Upper lobe of right lung (tissue), 1 donor: ENCODE measurements at regions not wholly inside any gene's neighbourhood (a gene's known extent, or its start where the extent isn't known, plus 50 kb on each side); places are given as distances from the start of the nearest gene placed in this dataset.

Source experiments
- ATAC-seq: fragments of 200-7000 bp; cut with Tn5 transposase; one replicate; pipeline ENCODE4 v1.9.1; 2020; ENCODE audit warnings: mild to moderate bottlenecking, moderate library complexity
- DNase-seq: peaks from one replicate; pipeline ENCODE4 v3.0.0-alpha.2; 2020
- H3K27ac ChIP-seq: fragments of 200-600 bp; one replicate; pipeline ENCODE4 v1.8.0; 2022
- H3K27me3 ChIP-seq: fragments of 200-600 bp; one replicate; pipeline ENCODE4 v1.8.0; 2022; ENCODE audit warnings: mild to moderate bottlenecking
- H3K36me3 ChIP-seq: fragments of 200-600 bp; one replicate; pipeline ENCODE4 v1.8.0; 2022
- H3K4me1 ChIP-seq: fragments of 200-600 bp; one replicate; pipeline ENCODE4 v1.8.0; 2022
- H3K4me3 ChIP-seq: fragments of 200-600 bp; one replicate; pipeline ENCODE4 v1.8.0; 2022; ENCODE audit warnings: mild to moderate bottlenecking
- H3K9me3 ChIP-seq: fragments of 200-600 bp; one replicate; pipeline ENCODE4 v1.8.0; 2022
- CTCF ChIP-seq: fragments of 200-600 bp; IDR thresholded peaks from one replicate; pipeline ENCODE4 v1.8.0; 2022; ENCODE audit warnings: antibody characterized with exemption
- intact Hi-C: fragments of 100-400 bp; cut with DNase I; formaldehyde crosslinking; loops from one replicate; pipeline ENCODE4 v1.11.0; 2022
- donor health status: DM: no; HTN: yes; CAD: no; lungs with severe emphysema.

GRCh38 chr7:116356979-116357378, 142.6 kb upstream of the CAV2 start:
- Histone ChIP-seq H3K36me3 (no peaks in the 10 kb centered on the region), H3K27me3 (no peaks in the 10 kb centered on the region), H3K9me3 (no peaks in the 10 kb centered on the region), H3K27ac (peak overlapping the region; percentile 86), H3K4me1 (peaks cover 31% of the 10 kb centered on the region), H3K4me3 (no peak overlapping the region)
- intact Hi-C loops: no loop called here
- no peak for ATAC-seq
- no peak for TF ChIP-seq CTCF
- DNase-seq: no peak

GRCh38 chr7:116357781-116358670, 141.5 kb upstream of the CAV2 start:
- peaks cover 28% of the 10 kb centered on the region for H3K4me1 ChIP-seq

GRCh38 chr7:116361767-116362166, 137.8 kb upstream of the CAV2 start:
- intact Hi-C loops: no loop called here
- DNase-seq: no peak
- H3K9me3 ChIP-seq: no peaks in the 10 kb centered on the region
- H3K27me3 ChIP-seq: no peaks in the 10 kb centered on the region
- no peaks in the 10 kb centered on the region for H3K36me3 ChIP-seq
- no peak overlapping the region for H3K27ac ChIP-seq
- no peak overlapping the region for H3K4me3 ChIP-seq
- peaks cover 5% of the 10 kb centered on the region for H3K4me1 ChIP-seq
- ATAC-seq: no peak
- TF ChIP-seq CTCF: no peak

More at GRCh38 chr7:116357781-116358670, 141.5 kb upstream of the CAV2 start:
- ATAC-seq (no peak), DNase-seq (no peak)
- peak overlapping the region; percentile 32 for H3K27ac ChIP-seq
- TF ChIP-seq CTCF: no peak
- intact Hi-C loops: no loop called here
- H3K36me3 ChIP-seq: no peaks in the 10 kb centered on the region
- H3K9me3 ChIP-seq: no peaks in the 10 kb centered on the region
- H3K4me3 ChIP-seq: no peak overlapping the region
- no peaks in the 10 kb centered on the region for H3K27me3 ChIP-seq

GRCh38 chr7:116363637-116364432, 135.7 kb upstream of the CAV2 start:
- intact Hi-C loops: no loop called here
- TF ChIP-seq CTCF: no peak
- DNase-seq (no peak), ATAC-seq (no peak)
- H3K27me3 ChIP-seq: no peaks in the 10 kb centered on the region
- no peak overlapping the region for H3K4me3 ChIP-seq
- H3K9me3 ChIP-seq: no peaks in the 10 kb centered on the region
- H3K27ac ChIP-seq: no peak overlapping the region
- H3K4me1 ChIP-seq: no peaks in the 10 kb centered on the region
- no peaks in the 10 kb centered on the region for H3K36me3 ChIP-seq

GRCh38 chr7:116364469-116364868, 135.1 kb upstream of the CAV2 start:
- no peak overlapping the region for H3K27ac ChIP-seq
- no peaks in the 10 kb centered on the region for H3K4me1 ChIP-seq
- DNase-seq (no peak), ATAC-seq (no peak)
- H3K27me3 ChIP-seq: no peaks in the 10 kb centered on the region
- no peak overlapping the region for H3K4me3 ChIP-seq
- H3K9me3 ChIP-seq: no peaks in the 10 kb centered on the region
- TF ChIP-seq CTCF: no peak
- no peaks in the 10 kb centered on the region for H3K36me3 ChIP-seq
- intact Hi-C loops: no loop called here
